Vagina (tissue), 2 donors: ENCODE measurements at regions not wholly inside any gene's neighbourhood (a gene's known extent, or its start where the extent isn't known, plus 50 kb on each side); places are given as distances from the start of the nearest gene placed in this dataset.

Experiments
- POLR2A ChIP-seq, 2 donors: fragments of 450-650 bp; IDR thresholded peaks; one replicate each; pipeline ENCODE4 v1.6.1; 2017; ENCODE audit warnings: antibody characterized with exemption in 2 of 2, mild to moderate bottlenecking in 2 of 2, moderate library complexity in 2 of 2
- TF ChIP-seq, protein P1 (sequence below), 3 experiments: fragments of 450-650 bp in 2 of 3; fragments of 200-600 bp in 1 of 3; sonication (generic) in 1 of 3; IDR thresholded peaks; one replicate each; pipeline ENCODE4 v1.5.1; 2017 to 2019; ENCODE audit warnings: antibody characterized with exemption in 3 of 3, mild to moderate bottlenecking in 2 of 3, moderate library complexity in 2 of 3

DNA sequence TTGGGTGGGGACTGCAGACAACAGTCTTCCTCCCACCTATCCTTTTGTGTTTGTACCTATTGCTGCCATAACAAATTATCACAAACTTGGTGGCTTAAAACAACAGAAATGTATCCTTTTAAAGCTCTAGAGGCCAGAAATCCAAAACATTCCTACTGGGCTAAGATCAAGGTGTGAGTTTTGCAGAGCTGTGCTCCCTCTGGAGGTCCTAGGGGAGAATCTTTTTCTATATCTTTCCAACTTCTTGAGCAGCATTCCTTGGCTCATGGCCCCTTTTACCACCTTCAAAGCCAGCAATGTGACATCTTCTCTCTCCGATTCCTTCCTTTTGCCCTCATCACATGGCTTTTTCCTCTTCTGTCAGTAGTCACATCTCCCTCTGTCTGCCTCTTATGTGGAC is 190.6 kb downstream of the TTC8 start:
- no peak for TF ChIP-seq POLR2A (IDR thresholded peaks at IDR 0.05)
- TF ChIP-seq, protein P1, sequence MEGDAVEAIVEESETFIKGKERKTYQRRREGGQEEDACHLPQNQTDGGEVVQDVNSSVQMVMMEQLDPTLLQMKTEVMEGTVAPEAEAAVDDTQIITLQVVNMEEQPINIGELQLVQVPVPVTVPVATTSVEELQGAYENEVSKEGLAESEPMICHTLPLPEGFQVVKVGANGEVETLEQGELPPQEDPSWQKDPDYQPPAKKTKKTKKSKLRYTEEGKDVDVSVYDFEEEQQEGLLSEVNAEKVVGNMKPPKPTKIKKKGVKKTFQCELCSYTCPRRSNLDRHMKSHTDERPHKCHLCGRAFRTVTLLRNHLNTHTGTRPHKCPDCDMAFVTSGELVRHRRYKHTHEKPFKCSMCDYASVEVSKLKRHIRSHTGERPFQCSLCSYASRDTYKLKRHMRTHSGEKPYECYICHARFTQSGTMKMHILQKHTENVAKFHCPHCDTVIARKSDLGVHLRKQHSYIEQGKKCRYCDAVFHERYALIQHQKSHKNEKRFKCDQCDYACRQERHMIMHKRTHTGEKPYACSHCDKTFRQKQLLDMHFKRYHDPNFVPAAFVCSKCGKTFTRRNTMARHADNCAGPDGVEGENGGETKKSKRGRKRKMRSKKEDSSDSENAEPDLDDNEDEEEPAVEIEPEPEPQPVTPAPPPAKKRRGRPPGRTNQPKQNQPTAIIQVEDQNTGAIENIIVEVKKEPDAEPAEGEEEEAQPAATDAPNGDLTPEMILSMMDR (IDR thresholded peaks at IDR 0.05) = no peak
